Fibroblast of the aortic adventitia (primary cell): ENCODE measurements at regions not wholly inside any gene's neighbourhood (a gene's known extent, or its start where the extent isn't known, plus 50 kb on each side); places are given as distances from the start of the nearest gene placed in this dataset.

ENCODE experiments used
- DNase-seq: peaks from one replicate; pipeline ENCODE4 v3.0.0-alpha.2; 2010; ENCODE audit warnings: low read depth
- H3K4me3 ChIP-seq: 2 replicates; pipeline ENCODE4 v1.5.1; 2011; ENCODE audit warnings: low read depth, mild to moderate bottlenecking, control low read depth, low read length, moderate library complexity
- CTCF ChIP-seq: IDR thresholded peaks from 2 replicates; pipeline ENCODE4 v1.5.1; 2011; ENCODE audit warnings: mild to moderate bottlenecking, low read length, control low read depth, inconsistent platforms; ENCODE audit not compliant: insufficient read depth

DNA sequence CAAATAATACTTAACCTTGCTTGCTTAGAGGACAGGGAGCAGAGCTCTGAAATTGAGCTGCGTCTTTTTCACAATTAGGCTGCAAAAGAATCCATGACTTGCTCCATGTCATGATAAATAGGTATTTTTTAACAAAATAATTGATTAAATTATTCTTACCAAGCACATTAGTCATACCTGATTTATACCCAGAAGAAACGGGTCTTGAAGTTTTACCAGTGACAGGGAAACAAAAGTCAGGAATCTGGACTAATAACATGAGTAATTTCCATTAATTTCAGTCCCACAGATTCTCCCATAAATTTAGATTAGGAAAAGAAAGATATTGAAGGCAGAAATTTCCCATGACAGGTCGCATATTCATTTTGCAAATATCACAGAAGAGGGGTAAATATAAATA, 85.0 kb upstream of the BMP5 start:
- no peak overlapping the region for H3K4me3 ChIP-seq
- TF ChIP-seq CTCF, result no peak
- DNase-seq, result no peak

DNA sequence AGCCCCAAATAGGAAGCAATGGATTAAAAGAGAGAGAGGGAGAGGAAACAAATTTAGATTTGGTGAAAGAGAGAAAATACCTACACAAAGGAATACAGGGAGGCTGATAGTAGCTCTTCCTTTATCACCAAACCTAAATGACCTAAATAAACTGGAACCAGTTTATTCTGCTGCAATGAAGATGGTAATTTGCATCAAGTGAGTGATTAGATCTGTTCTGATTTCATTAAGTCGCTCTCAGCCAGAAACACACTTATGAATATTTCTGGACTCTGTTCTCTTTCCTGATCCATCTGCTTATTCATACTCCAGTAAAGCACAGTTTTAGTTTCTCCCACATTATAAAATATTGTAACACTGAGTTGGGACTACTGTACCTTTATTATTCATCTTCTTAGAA, 83.4 kb upstream of the BMP5 start:
- no peak for DNase-seq

GRCh38 chr6:55957961-55958422, 82.6 kb upstream of the BMP5 start:
- H3K4me3 ChIP-seq, result no peak overlapping the region
- peak; percentile 85 for DNase-seq
- no peak for TF ChIP-seq CTCF

More for the DNA sequence above, 83.4 kb upstream of the BMP5 start:
- no peak for TF ChIP-seq CTCF
- no peak overlapping the region for H3K4me3 ChIP-seq

DNA sequence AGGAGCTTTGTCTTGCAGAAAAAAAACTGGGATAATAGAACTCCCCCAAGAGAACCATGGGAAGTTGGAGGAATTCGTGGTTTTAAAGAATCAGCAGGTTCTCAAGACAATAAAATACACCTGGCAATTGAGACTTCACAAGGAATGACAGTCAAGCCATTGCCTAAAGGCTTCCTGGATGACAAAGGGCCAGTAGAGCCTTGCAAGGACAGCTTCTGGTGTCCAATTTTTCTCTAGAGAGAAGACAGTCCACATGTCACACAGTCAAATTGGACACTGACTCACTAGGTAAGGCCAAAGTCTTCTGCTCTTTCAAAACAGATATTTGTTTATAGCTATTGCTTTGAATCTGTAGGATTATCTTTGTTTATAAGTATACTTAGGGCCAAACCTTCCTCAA, 80.3 kb upstream of the BMP5 start:
- no peak for TF ChIP-seq CTCF
- DNase-seq, result no peak

DNA sequence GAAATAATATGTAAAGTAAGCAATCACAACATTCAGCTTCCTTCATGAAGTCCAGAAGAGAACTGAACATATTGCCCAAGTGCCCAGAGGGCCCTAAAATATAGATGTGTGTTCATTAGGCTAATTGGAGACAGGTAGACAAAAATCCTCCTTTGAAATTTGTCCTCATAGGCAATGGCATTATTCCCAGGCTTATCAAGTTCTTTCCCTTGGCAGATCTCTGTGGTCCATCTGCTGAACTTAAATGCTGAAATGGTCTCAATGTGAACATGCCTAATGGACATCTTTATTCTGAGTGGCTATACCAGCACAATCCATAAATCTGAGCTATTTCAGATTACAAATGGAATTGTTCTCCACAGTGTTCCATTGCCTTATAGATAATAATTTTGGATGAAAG, 79.0 kb upstream of the BMP5 start:
- TF ChIP-seq CTCF, result no peak
- DNase-seq, result no peak
- no peak overlapping the region for H3K4me3 ChIP-seq

More for the DNA sequence above, 80.3 kb upstream of the BMP5 start:
- H3K4me3 ChIP-seq, result no peak overlapping the region

- DNase-seq, result peak; percentile 82
- TF ChIP-seq CTCF, result peak; percentile 53
- peak overlapping the region; percentile 27 for H3K4me3 ChIP-seq
These were observed 77.9 kb upstream of the BMP5 start for GRCh38 chr6:55953335-55953734.

DNA sequence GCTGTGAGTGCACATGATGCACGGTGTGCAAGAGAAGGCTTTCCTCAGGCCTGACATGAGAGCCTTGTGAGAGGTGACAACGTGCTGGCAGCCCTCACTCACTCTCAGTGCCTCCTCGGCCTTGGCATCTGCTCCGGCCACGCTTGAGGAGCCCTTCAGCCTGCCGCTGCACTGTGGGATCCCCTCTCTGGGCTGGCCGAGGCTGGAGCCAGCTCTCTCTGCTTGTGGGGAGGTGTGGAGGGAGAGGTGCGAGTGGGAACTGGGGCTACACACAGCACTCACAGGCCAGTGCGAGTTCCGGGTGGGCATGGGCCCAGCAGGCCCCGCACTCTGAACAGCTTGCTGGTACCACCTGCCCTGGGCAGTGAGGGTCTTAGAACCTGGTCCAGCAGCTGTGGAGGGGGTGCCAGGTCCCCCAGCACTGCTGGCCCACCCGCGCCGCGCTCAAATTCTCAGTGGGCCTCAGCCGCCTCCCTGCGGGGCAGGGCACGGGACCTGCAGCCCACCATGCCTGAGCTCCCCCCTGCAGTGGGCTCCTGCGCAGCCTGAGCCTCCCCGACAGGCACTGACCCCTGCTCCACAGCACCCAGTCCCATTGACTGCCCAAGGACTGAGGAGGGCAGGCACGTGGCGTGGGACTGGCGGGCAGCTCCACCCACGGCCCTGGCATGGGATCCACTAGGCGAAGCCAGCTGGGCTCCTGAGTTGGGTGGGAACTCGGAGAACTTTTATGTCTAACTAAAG, 74.9 kb upstream of the BMP5 start:
- no peak for TF ChIP-seq CTCF
- H3K4me3 ChIP-seq, result no peak overlapping the region
- DNase-seq, result no peak
